ENCODE measurements at regions not wholly inside any gene's neighbourhood (a gene's known extent, or its start where the extent isn't known, plus 50 kb on each side); places are given as distances from the start of the nearest gene placed in this dataset.

- TF ChIP-seq CTCF (IDR thresholded peaks at IDR 0.05) (no peak), POLR2AphosphoS5 (IDR thresholded peaks at IDR 0.05) (no peak), EP300 (IDR thresholded peaks at IDR 0.05) (no peak), POLR2A (IDR thresholded peaks at IDR 0.05) (no peak)
Measured at GRCh38 chr18:71008257-71008656, 719.4 kb downstream of the SOCS6 start.
